HG03378 (cell line): ENCODE measurements at regions not wholly inside any gene's neighbourhood (a gene's known extent, or its start where the extent isn't known, plus 50 kb on each side); places are given as distances from the start of the nearest gene placed in this dataset.

ENCODE experiments used
- ATAC-seq: cut with Tn5 transposase; IDR thresholded peaks from one replicate; pipeline ENCODE4 v1.9.1; 2021; ENCODE audit warnings: mild to moderate bottlenecking, moderate library complexity; ENCODE audit not compliant: unreplicated experiment

GRCh38 chr14:105839425-105840265 lies 313.3 kb downstream of the TMEM121 start:
- ATAC-seq, result no peak

DNA sequence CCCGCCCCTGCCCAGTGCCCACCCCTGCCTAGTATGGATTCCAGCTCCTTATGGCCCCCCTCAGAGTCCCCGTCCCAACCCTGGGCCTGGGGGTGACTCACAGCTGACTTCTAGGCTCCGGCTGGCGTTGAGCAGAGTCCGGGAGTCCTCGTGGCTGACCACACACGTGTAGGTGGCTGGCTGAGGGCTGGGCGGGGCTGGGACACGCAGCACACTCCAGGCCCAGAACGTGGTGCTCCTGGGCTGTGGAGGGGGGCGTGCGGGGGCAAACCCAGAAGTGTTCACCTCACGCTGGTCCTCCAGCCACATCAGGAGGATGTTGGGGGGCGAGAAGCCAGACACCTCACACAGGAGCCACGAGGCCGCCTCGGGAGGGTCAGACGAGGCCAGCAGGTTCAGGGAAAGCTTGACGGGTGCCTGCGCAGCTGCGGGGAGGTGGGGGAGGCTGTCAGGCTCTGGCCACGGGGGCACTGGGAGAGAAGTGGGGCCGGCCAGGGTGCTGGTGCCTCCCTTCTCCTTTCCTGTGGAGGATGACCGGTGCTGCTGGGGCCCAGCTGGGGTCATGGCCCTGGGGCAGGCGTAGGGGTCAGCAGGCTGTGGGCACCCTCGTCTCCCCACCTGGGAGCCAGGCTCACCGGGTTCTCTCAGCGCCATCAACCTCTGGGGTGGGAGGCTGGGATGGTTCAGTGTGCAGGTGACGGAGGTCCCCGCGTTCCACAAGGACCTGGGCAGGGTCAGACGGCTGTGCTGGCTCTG lies 314.1 kb downstream of the TMEM121 start:
- no peak for ATAC-seq

DNA sequence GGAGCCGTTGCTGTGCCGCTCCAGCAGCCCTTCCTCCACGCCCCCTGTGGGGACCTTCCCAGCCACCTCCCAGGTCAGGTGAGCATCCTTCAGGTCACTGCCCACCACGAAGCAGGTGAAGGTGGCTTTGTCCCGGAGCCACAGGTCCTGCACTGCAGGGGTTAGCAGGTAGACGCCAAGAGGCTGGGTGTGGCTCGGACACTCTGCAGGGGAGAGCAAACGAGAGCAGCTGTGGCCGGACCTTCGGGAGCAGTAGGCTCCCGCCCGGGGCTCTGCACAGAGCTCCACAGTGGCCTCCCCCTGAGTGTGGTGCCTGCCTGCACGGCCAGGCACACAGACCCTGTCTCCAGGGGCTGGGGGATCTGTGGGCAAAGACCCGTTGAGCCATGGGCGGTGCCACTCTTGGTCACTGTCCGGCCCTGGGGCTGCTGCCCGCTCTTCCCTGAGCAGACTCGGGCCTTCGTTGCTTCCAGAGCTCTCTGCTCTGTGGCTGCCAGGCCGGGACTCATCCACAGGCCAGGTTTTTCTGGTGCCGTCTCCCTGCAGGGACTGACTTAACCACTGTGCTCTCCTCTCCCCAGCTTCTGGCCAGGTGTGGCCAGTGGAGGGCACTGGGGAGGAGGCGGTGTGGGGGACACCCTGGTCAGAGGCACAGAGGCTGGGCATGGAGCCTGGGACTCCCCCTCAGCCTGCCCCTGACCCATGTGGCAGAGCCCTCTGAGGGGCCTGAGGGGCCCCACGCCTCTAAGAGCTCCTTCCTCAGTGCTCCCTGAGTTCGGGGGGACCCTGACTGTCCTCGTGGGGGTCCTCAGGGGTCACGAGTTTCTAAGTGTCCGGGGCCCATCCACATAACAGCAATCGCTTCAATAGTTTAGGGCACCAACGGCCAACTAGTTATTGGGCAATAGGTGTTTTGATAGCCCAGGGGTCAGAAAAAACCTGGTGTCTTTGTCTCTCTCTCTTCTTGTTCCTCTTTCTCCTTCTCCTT lies 314.9 kb downstream of the TMEM121 start:
- ATAC-seq, result no peak

- no peak for ATAC-seq
Observed at GRCh38 chr14:105842105-105842504, 315.7 kb downstream of the TMEM121 start.

- no peak for ATAC-seq
Observed at GRCh38 chr14:105843444-105844046, 317.2 kb downstream of the TMEM121 start.

DNA sequence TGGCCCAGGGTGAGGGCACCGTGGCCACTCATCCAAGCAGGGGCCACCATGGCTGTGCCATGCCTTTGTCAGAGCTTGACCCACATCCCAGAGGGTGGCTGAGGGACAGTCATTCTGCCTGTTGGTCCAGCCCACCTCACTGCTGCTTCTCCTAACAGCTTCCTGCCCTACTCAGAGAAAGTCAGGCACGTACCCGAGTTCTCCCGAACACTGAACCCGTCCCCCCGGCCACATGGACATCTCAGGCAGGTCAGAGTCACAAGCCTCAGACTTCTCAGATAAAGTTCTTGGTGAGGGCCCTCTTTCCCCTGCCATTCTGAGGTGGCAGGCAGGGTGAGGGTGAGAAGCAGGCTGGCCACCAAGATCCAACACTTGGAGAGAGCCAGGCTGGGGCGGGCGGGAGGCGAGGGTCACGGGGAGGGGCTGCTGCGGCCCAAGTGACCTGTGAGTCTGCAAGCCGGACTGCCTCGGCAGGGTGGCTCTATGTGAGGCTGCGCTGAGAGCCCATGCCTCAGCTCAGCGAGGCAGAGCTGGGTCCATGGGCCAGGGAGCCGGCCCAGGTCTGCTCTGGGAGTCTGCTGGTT lies 317.8 kb downstream of the TMEM121 start:
- no peak for ATAC-seq

DNA sequence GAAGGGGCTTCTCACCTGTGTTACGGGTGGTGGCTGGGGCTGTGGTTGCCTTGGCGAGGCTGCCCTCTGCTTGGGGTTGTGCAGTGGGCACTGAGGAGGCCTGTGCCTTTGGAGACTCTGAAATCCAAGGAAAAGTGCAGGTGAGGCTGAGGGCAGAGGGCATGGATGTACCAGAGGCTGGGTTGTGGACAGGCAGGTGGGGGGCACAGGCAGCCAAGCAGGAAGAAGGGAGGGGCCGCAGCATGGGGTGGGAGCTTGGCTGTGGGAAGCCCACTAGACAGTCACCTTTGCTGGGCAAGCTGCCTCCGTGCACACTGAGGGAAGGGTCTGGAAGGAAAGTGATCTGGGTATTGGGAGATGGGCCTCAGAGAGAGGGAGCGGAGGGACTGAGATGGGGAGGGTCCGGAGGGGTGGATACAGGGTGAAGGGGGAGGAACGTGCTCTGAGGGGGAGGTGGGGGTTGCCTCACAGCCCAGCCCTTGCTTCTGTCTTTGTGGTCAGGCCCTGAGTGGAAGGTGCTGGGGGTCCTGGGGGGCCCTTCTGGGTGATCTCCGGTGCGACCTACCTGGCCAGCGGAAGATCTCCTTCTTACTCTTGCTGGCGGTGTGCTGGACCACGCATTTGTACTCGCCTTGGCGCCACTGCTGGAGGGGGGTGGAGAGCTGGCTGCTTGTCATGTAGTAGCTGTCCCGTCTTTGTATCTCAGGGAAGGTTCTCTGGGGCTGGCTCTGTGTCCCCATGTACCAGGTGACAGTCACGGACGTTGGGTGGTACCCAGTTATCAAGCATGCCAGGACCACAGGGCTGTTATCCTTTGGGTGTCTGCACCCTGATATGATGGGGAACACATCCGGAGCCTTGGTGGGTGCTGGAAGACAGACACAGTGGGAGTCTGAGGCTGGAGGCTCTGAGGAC lies 318.7 kb downstream of the TMEM121 start:
- no peak for ATAC-seq

DNA sequence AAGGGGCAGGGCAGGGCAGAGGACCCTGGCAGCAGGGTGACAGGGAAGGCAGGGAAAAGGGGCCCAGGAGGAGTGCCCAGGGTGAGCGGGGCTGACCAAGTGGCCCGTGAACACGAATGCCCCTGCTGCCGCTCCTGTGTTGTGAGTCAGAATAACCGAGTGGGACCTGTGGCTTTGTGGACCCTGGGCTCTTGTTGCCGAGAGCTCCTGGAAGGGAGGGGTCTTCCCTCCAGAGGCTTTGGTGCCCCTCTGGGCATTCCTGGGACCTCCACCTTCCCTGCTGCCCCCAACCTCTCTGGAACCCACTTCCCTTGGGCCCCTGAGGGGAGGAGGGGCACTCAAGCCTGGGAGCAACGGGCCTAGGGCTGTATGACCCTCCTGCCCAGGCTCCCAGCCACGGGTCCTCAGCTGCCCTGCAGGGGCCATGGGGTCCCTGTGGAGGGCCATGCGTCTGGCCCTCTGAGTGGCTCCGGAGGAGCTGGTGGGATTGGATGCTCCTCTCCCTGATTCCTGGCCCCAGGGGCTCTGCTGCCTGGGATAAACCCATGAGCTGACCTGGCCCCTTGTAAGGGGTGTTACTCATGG lies 319.4 kb downstream of the TMEM121 start:
- no peak for ATAC-seq

DNA sequence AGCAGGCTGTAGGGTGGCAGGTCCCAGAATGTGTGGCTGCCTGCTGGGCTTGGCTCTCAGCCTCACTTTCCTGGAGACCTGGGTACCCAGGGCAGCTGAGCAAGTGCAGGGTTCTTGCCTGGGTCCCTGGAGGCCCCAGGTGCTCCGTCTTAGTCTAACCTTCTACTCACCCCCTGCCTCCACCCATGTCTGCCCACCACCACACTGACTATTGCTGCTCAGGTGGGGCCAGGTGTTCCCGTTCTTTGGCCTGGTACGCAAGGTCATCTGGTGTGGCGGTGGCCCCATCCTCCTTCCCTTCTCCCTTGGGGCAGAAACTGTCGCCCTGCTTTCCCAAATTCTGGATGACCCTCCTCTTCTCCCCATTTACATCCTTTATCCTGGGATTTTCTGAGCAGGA lies 319.9 kb downstream of the TMEM121 start:
- no peak for ATAC-seq

DNA sequence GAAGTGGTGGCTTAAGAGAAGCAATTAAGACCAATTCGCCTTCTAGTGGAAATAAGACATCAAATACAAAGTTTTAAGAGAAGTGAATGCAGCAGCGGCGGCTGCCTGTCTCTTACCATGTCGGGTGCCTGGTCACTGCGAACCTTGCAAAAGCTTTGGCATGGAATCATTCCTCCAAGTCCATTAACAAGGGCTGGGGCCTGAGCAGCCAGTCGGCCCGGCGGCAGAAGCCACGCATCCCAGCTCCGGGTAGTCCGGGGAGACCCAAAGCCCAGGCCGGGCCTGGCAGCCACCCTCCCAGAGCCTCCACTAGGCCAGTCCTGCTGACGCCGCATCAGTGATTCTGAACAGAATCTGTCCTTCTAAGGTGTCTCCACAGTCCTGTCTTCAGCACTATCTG lies 321.0 kb downstream of the TMEM121 start:
- no peak for ATAC-seq

- ATAC-seq, result no peak
Observed at GRCh38 chr14:105848570-105848969, 322.2 kb downstream of the TMEM121 start.

- no peak for ATAC-seq
Observed at GRCh38 chr14:105849933-105850626, 323.7 kb downstream of the TMEM121 start.

DNA sequence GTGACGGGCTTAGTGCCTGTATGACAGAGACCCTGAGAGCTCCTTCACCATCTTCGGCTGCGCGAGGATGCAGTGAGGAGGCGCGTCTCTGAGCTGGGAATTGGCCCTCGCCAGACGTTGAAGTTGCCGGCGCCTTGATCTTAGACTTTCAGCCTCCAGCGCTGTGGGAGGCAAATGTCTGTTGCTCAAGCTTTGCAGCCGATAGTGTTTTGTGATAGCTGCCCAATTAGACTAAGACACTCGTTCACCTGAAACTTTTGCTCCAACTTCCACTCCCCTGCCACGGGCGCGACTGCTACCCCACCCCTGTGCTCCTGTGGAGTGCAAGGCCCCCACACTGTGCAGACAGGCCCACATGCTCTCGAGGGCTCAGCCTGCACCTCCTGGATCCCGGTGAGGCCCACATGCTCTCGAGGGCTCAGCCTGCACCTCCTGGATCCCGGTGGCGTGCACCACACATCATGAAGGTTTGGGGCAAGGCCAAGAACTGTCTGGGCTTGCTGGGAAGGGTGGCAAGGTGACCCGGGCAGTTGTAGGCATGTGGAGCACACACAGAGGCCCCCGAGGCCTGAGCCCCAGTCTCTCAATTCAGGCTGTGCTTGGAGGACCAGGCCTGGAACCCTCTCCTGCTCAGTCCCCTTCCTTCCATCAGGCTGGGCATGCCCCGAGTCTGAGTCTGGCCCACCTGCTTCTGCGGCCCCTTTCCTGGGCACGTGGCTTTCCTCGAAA lies 324.6 kb downstream of the TMEM121 start:
- ATAC-seq, result no peak

DNA sequence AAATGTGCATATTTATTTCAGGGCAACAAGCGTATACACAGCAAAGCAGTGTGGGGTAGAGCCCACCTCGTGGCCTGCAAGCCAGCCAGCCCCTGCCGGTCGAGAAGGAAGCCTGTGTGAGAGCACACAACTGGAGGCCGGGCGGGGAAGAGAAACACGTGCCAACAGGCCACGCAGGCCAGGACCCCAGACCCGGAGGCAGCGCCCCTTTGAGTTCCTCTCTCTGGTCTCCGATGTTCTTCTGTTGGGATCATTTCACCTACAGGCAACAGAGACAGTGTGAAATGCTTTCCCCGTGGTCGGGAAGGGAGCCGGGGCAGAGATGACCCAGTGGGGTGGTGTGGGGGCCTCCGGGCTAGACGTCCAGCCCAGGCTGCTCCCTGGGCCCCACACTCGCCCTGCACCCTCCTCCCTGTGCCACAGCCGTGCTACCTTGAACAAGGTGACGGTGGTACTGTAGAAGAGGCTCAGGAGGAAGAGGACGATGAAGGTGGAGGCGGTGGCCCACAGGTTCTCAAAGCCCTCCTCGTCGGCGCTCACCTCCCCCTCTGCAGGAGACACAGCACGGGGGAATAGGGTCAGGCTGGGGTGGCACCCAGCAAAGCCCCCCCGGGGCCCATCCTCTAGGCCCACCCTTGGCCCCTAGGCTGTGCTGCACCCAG lies 325.5 kb downstream of the TMEM121 start:
- no peak for ATAC-seq

GRCh38 chr14:105852378-105853088 lies 326.1 kb downstream of the TMEM121 start:
- no peak for ATAC-seq
